ENCODE measurements at regions not wholly inside any gene's neighbourhood (a gene's known extent, or its start where the extent isn't known, plus 50 kb on each side); places are given as distances from the start of the nearest gene placed in this dataset.

GRCh38 chr7:34320412-34320811, 337.6 kb upstream of the NPSR1 start:
- Histone ChIP-seq H3K4me1 (replicated peaks in 1 of 2) (no peaks in the 10 kb centered on the region), H3K27ac (no peak overlapping the region), H3K4me3 (no peak overlapping the region)
- ATAC-seq (replicated peaks in 6 of 8), result peak in 2 of 8 experiments; percentile 27 to 37
- WGBS, 10 experiments, result 9 to 100% (median 78%) methylated on average over 1 to 6 of the region's 6 CpGs; no CpG with 5 or more reads in 2 of the 10 experiments
- in situ Hi-C loops (cut with MboI; ENCODE audit: low pct_unique_long_range_greater_than_20kb in 2 of 9, low sequenced_read_pairs in 9 of 9, unreplicated experiment in 9 of 9), result no loop called here

DNA sequence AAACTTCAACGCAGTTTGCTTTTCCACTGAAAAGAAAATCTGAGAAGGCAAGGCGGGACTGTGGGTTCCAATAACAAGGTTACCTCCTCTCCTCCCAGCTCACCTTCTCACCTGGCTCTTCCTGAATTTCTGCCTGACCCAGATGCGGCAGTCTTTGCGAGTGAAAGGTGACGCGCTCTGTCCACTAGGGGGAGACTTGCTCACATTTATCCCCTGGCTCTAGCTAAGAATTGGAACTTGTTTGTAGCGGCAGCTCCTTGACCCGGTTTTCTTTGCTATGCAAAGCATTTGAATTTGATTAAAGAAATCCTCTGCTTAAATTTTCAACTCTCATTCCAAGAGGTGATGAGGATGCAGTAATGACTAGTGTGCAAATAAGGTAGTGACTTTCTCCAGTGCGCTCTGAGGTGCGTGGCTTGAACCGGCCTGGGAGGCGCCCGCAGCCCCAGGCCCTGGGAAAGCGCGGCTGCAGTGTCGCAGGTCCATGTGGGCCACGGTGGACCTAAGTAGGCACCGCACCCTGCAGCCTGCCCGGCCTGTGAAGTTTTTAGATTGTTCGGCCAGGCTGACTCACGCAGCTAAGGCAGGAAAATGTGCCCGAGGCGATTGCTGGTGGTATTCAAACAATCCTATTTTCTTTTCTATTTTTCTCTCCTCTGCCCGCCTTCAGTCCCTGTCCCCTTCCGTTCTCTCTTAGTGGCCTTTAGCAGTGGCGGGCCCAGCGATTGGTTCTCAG, 336.9 kb upstream of the NPSR1 start:
- Histone ChIP-seq H3K27ac (no peak overlapping the region), H3K4me3 (no peak overlapping the region), H3K4me1 (replicated peaks in 1 of 2) (no peaks in the 10 kb centered on the region)
- peak; percentile 75 to 96 (median 85) for ATAC-seq (replicated peaks in 6 of 8)
- in situ Hi-C loops (cut with MboI; ENCODE audit: low pct_unique_long_range_greater_than_20kb in 2 of 9, low sequenced_read_pairs in 9 of 9, unreplicated experiment in 9 of 9), result no loop called here
- 11 to 77% (median 40%) methylated on average over 6 to 18 of the region's 27 CpGs; no CpG with 5 or more reads in 1 of the 10 experiments for WGBS, 10 experiments

- WGBS, 10 experiments, result 0 to 100% (median 75%) methylated on average over 1 to 2 of the region's 2 CpGs; no CpG with 5 or more reads in 2 of the 10 experiments
- H3K27ac ChIP-seq, result no peak overlapping the region
- no peak overlapping the region for H3K4me3 ChIP-seq
- no peaks in the 10 kb centered on the region for H3K4me1 ChIP-seq (replicated peaks in 1 of 2)
- in situ Hi-C loops (cut with MboI; ENCODE audit: low pct_unique_long_range_greater_than_20kb in 2 of 9, low sequenced_read_pairs in 9 of 9, unreplicated experiment in 9 of 9), result no loop called here
- peak in 2 of 8 experiments; percentile 5 to 47 for ATAC-seq (replicated peaks in 6 of 8)
These were observed 335.2 kb upstream of the NPSR1 start for GRCh38 chr7:34322841-34323240.

GRCh38 chr7:34327681-34328080, 330.3 kb upstream of the NPSR1 start:
- WGBS, 10 experiments, result 57 to 100% (median 100%) methylated on average over 1 of the region's 1 CpG; no CpG with 5 or more reads in 4 of the 10 experiments
- H3K4me1 ChIP-seq (replicated peaks in 1 of 2), result no peaks in the 10 kb centered on the region
- no peak overlapping the region for H3K27ac ChIP-seq
- ATAC-seq (replicated peaks in 6 of 8), result no peak
- H3K4me3 ChIP-seq, result no peak overlapping the region
- in situ Hi-C loops (cut with MboI; ENCODE audit: low pct_unique_long_range_greater_than_20kb in 2 of 9, low sequenced_read_pairs in 9 of 9, unreplicated experiment in 9 of 9), result loop anchor here in 1 of 9 experiments (25.0 kb wide), 1 partner anchor 260 kb away; no protein-coding TSS in a partner anchor

DNA sequence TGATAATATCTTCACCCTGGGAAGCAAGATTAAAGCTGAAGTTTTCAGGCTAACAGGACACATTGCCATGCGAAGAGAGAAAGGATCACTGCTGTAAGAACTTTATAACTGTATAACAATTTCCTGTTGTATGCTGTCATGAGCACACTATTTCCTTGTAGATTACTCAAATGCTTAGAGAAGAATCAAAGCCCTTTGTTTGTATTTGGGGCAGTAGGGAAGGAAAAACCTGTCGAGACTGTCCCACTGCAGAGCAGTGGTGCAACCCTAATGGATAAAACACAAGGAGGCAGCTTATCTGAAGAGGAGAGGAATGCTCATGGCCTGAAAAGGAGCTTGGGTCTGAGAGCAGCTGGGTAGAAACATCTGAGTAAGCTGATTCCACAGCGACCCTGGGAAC, 327.7 kb upstream of the NPSR1 start:
- WGBS, 10 experiments, result 41 to 100% (median 90%) methylated on average over 1 to 3 of the region's 3 CpGs; no CpG with 5 or more reads in 2 of the 10 experiments
- peak in 1 of 8 experiments; percentile 18 for ATAC-seq (replicated peaks in 6 of 8)
- Histone ChIP-seq H3K4me1 (replicated peaks in 1 of 2) (no peaks in the 10 kb centered on the region), H3K27ac (no peak overlapping the region), H3K4me3 (no peak overlapping the region)
- in situ Hi-C loops (cut with MboI; ENCODE audit: low pct_unique_long_range_greater_than_20kb in 2 of 9, low sequenced_read_pairs in 9 of 9, unreplicated experiment in 9 of 9), result loop anchor here in 1 of 9 experiments (25.0 kb wide), 1 partner anchor 257 kb away; no protein-coding TSS in a partner anchor

GRCh38 chr7:34331102-34331501, 326.9 kb upstream of the NPSR1 start:
- Histone ChIP-seq H3K4me1 (replicated peaks in 1 of 2) (no peaks in the 10 kb centered on the region), H3K27ac (no peak overlapping the region), H3K4me3 (no peak overlapping the region)
- 0 to 100% (median 68%) methylated on average over 1 to 2 of the region's 2 CpGs; no CpG with 5 or more reads in 3 of the 10 experiments for WGBS, 10 experiments
- ATAC-seq (replicated peaks in 6 of 8), result peak in 1 of 8 experiments; percentile 77
- in situ Hi-C loops (cut with MboI; ENCODE audit: low pct_unique_long_range_greater_than_20kb in 2 of 9, low sequenced_read_pairs in 9 of 9, unreplicated experiment in 9 of 9), result loop anchor here in 1 of 9 experiments (25.0 kb wide), 1 partner anchor 256 kb away; no protein-coding TSS in a partner anchor

DNA sequence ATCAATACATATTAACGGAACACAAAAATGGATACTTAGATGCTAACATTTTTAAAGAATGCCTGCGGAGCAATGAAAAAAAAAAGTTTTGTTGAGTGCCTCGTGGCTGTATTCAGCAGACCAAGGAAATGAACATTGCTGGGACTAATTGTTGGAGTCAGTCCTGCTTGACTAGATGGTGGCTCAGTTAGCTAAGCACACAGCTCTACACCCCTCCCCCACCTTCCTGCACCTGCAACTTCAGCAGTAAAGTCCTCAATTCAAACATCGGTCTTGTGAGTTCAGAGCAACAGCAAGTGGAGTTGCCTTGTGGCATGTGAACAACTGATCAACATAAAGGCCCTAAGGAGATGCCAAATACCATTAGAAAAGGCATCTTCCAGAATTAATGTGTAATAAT, 326.0 kb upstream of the NPSR1 start:
- in situ Hi-C loops (cut with MboI; ENCODE audit: low pct_unique_long_range_greater_than_20kb in 2 of 9, low sequenced_read_pairs in 9 of 9, unreplicated experiment in 9 of 9), result loop anchor here in 1 of 9 experiments (25.0 kb wide), 1 partner anchor 255 kb away; no protein-coding TSS in a partner anchor
- Histone ChIP-seq H3K4me3 (no peak overlapping the region), H3K27ac (no peak overlapping the region), H3K4me1 (replicated peaks in 1 of 2) (no peaks in the 10 kb centered on the region)
- ATAC-seq (replicated peaks in 6 of 8), result no peak
- 70 to 100% (median 94%) methylated on average over 1 to 4 of the region's 4 CpGs; no CpG with 5 or more reads in 1 of the 10 experiments for WGBS, 10 experiments

DNA sequence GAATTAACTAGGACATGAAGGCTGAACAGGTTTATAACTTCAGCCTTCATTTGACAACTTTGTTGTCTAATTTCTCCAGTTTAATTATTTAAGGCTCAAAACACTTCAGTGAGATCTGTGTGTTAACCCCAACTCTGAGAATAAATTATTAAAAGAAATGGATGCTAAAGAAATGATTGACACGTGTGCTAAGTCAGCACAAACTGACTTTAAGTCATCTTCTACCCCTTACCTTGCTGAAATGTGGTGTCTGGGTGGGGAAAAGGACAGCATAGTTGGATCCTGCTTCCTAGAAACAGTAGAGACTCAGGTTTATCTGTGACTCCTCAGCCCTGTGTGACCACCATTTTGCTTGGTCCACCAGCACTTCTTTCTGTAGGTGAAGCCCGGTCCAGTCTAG, 324.8 kb upstream of the NPSR1 start:
- in situ Hi-C loops (cut with MboI; ENCODE audit: low pct_unique_long_range_greater_than_20kb in 2 of 9, low sequenced_read_pairs in 9 of 9, unreplicated experiment in 9 of 9), result loop anchor here in 1 of 9 experiments (25.0 kb wide), 1 partner anchor 254 kb away; no protein-coding TSS in a partner anchor
- WGBS, 10 experiments, result 75 to 100% (median 90%) methylated on average over 1 to 2 of the region's 2 CpGs; no CpG with 5 or more reads in 4 of the 10 experiments
- Histone ChIP-seq H3K27ac (no peak overlapping the region), H3K4me3 (no peak overlapping the region), H3K4me1 (replicated peaks in 1 of 2) (no peaks in the 10 kb centered on the region)
- ATAC-seq (replicated peaks in 6 of 8), result no peak

GRCh38 chr7:34333925-34334324, 324.1 kb upstream of the NPSR1 start:
- H3K4me3 ChIP-seq, result no peak overlapping the region
- H3K4me1 ChIP-seq (replicated peaks in 1 of 2), result no peaks in the 10 kb centered on the region
- H3K27ac ChIP-seq, result no peak overlapping the region
- ATAC-seq (replicated peaks in 6 of 8), result peak in 1 of 8 experiments; percentile 24
- in situ Hi-C loops (cut with MboI; ENCODE audit: low pct_unique_long_range_greater_than_20kb in 2 of 9, low sequenced_read_pairs in 9 of 9, unreplicated experiment in 9 of 9), result loop anchor here in 1 of 9 experiments (25.0 kb wide), 1 partner anchor 253 kb away; no protein-coding TSS in a partner anchor
- 23 to 87% (median 62%) methylated on average over 1 to 4 of the region's 4 CpGs for WGBS, 10 experiments

- in situ Hi-C loops (cut with MboI; ENCODE audit: low pct_unique_long_range_greater_than_20kb in 2 of 9, low sequenced_read_pairs in 9 of 9, unreplicated experiment in 9 of 9), result loop anchor here in 1 of 9 experiments (25.0 kb wide), 1 partner anchor 250 kb away; no protein-coding TSS in a partner anchor
- no peak for ATAC-seq (replicated peaks in 6 of 8)
- no peaks in the 10 kb centered on the region for H3K4me1 ChIP-seq (replicated peaks in 1 of 2)
- WGBS, 10 experiments, result 17 to 100% (median 88%) methylated on average over 1 of the region's 1 CpG; no CpG with 5 or more reads in 3 of the 10 experiments
- H3K27ac ChIP-seq, result no peak overlapping the region
- no peak overlapping the region for H3K4me3 ChIP-seq
These were observed 320.9 kb upstream of the NPSR1 start for GRCh38 chr7:34337163-34337562.

DNA sequence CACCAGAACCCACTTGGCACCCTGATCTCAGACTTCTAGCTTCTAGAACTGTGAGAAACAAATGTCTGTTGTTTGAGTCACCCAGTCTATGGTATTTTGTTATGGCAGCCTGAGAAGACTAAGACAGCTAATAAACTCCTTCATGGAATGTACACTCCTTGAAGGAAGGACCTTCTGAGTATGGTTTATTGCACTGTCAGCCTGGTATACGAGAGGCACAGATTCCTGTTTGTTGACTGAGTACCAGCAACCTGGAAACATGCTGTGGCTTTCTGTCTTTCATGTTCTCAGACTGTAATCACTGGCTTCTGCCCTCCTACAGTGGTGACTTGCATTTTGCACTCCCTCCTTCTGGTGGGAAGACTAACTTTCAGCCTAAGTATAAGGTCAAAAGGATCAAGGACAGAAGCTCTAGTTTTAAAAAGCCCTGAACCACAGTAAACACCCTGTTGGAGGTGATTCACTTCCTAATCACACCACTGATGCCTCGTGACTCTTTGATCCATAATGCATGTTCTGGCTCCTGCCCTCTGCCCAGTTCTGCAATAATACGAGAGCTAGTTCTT, 319.0 kb upstream of the NPSR1 start:
- H3K4me1 ChIP-seq (replicated peaks in 1 of 2), result no peaks in the 10 kb centered on the region
- ATAC-seq (replicated peaks in 6 of 8), result peak in 2 of 8 experiments; percentile 87 to 94
- no peak overlapping the region for H3K27ac ChIP-seq
- WGBS, 10 experiments, result 10 to 93% (median 80%) methylated on average over 1 to 3 of the region's 3 CpGs; no CpG with 5 or more reads in 3 of the 10 experiments
- H3K4me3 ChIP-seq, result no peak overlapping the region
- in situ Hi-C loops (cut with MboI; ENCODE audit: low pct_unique_long_range_greater_than_20kb in 2 of 9, low sequenced_read_pairs in 9 of 9, unreplicated experiment in 9 of 9), result loop anchor here in 1 of 9 experiments (25.0 kb wide), 1 partner anchor 248 kb away; no protein-coding TSS in a partner anchor

DNA sequence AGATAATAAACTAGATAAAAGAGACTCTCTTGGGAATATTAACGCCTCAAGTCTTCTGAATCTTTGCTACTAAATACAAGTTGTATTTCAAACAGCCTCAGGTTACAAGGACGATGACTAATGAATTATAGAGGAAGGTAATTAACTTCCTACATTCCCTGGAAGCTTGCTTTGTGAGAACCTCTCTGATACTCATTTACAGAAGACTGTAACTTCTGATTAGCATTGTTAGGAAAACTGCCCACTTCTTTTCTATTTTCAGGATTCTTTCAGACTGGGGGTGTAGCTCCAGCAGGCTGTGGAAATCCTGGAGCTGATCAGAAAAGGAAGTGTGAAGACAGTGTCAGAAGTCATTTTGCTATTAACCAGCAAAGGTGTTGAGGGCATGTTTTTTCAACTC, 316.7 kb upstream of the NPSR1 start:
- Histone ChIP-seq H3K4me1 (replicated peaks in 1 of 2) (no peaks in the 10 kb centered on the region), H3K27ac (no peak overlapping the region), H3K4me3 (no peak overlapping the region)
- in situ Hi-C loops (cut with MboI; ENCODE audit: low pct_unique_long_range_greater_than_20kb in 2 of 9, low sequenced_read_pairs in 9 of 9, unreplicated experiment in 9 of 9), result loop anchor here in 1 of 9 experiments (25.0 kb wide), 1 partner anchor 246 kb away; no protein-coding TSS in a partner anchor
- ATAC-seq (replicated peaks in 6 of 8), result peak in 1 of 8 experiments; percentile 43
- 7 to 79% (median 49%) methylated on average over 1 to 2 of the region's 2 CpGs; no CpG with 5 or more reads in 1 of the 10 experiments for WGBS, 10 experiments

GRCh38 chr7:34342387-34342786, 315.6 kb upstream of the NPSR1 start:
- no peaks in the 10 kb centered on the region for H3K4me1 ChIP-seq (replicated peaks in 1 of 2)
- in situ Hi-C loops (cut with MboI; ENCODE audit: low pct_unique_long_range_greater_than_20kb in 2 of 9, low sequenced_read_pairs in 9 of 9, unreplicated experiment in 9 of 9), result loop anchor here in 1 of 9 experiments (25.0 kb wide), 1 partner anchor 245 kb away; no protein-coding TSS in a partner anchor
- H3K27ac ChIP-seq, result no peak overlapping the region
- H3K4me3 ChIP-seq, result no peak overlapping the region
- WGBS, 10 experiments, result 100% methylated on average over 1 of the region's 1 CpG; no CpG with 5 or more reads in 6 of the 10 experiments
- no peak for ATAC-seq (replicated peaks in 6 of 8)
